ENCODE measurements at regions not wholly inside any gene's neighbourhood (a gene's known extent, or its start where the extent isn't known, plus 50 kb on each side); places are given as distances from the start of the nearest gene placed in this dataset.

DNA sequence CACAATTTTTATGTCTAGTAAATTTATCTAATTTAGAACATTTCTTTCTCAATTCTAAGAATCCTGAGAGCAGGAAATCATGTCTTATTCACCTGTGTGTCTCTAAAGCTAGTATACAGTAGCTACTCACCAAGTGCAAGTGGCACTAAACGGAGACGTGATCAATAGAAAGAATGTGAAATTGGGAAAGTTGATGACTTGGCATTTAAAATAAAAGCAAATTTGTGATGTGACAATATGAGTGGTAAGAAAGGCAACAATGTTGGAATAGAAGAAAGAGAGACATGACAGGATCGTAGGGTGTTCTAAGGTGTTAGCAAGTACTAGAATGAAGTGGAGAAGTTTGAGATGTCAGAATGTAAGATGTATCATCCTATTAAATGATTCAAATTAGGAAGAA, 725.9 kb downstream of the BCKDHB start:
- TF ChIP-seq REST (IDR thresholded peaks at IDR 0.05; ENCODE audit: insufficient read depth in 1 of 2, low read depth in 2 of 2, low read length in 2 of 2) (no peak), SIN3A (IDR thresholded peaks at IDR 0.05; ENCODE audit: borderline replicate concordance, insufficient read depth, low read length) (no peak)

- TF ChIP-seq TAF1 (IDR thresholded peaks at IDR 0.05; ENCODE audit: borderline replicate concordance, insufficient read depth, low read length): no peak
- TF ChIP-seq FOXP2 (optimal IDR thresholded peaks at IDR 0.05; ENCODE audit: borderline replicate concordance, extremely low read depth, extremely low read length, insufficient read depth): no peak
- TF ChIP-seq REST (IDR thresholded peaks at IDR 0.05; ENCODE audit: insufficient read depth in 1 of 2, low read depth in 2 of 2, low read length in 2 of 2): no peak
- TF ChIP-seq POLR2AphosphoS5 (IDR thresholded peaks at IDR 0.05; ENCODE audit: low read depth, low read length): no peak
- TF ChIP-seq SIN3A (IDR thresholded peaks at IDR 0.05; ENCODE audit: borderline replicate concordance, insufficient read depth, low read length): no peak
Measured at GRCh38 chr6:80793411-80793810, 686.9 kb downstream of the BCKDHB start.

- TF ChIP-seq FOXP2 (optimal IDR thresholded peaks at IDR 0.05; ENCODE audit: borderline replicate concordance, extremely low read depth, extremely low read length, insufficient read depth) (no peak), POLR2AphosphoS5 (IDR thresholded peaks at IDR 0.05; ENCODE audit: low read depth, low read length) (no peak), TAF1 (IDR thresholded peaks at IDR 0.05; ENCODE audit: borderline replicate concordance, insufficient read depth, low read length) (no peak), SIN3A (IDR thresholded peaks at IDR 0.05; ENCODE audit: borderline replicate concordance, insufficient read depth, low read length) (no peak), REST (IDR thresholded peaks at IDR 0.05; ENCODE audit: insufficient read depth in 1 of 2, low read depth in 2 of 2, low read length in 2 of 2) (no peak)
Measured at GRCh38 chr6:80792151-80792550, 685.7 kb downstream of the BCKDHB start.

- no peak for TF ChIP-seq SIN3A (IDR thresholded peaks at IDR 0.05; ENCODE audit: borderline replicate concordance, insufficient read depth, low read length)
- TF ChIP-seq FOXP2 (optimal IDR thresholded peaks at IDR 0.05; ENCODE audit: borderline replicate concordance, extremely low read depth, extremely low read length, insufficient read depth): no peak
- TF ChIP-seq POLR2AphosphoS5 (IDR thresholded peaks at IDR 0.05; ENCODE audit: low read depth, low read length): no peak
- TF ChIP-seq TAF1 (IDR thresholded peaks at IDR 0.05; ENCODE audit: borderline replicate concordance, insufficient read depth, low read length): no peak
- no peak for TF ChIP-seq REST (IDR thresholded peaks at IDR 0.05; ENCODE audit: insufficient read depth in 1 of 2, low read depth in 2 of 2, low read length in 2 of 2)
Measured at GRCh38 chr6:80789912-80790570, 683.6 kb downstream of the BCKDHB start.

DNA sequence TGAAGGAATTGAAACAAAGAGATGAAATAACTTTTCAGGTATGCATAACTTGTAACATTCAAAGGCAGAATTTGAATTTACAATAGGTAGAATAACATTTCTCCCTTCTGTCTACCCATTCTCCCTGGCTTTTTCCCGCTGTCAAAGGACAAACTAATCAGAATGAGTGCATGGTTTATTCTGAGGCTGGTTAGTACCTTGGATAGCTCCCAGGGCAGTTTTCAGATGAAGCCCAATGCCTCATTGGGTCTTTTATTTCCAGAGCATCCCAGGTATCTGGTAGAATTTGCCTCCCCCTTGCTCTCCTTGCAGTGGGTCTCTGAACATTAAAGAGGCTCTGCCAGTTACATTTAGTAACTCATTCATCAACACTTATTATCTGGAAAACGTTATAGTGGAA, 665.5 kb downstream of the BCKDHB start:
- TF ChIP-seq TAF1 (IDR thresholded peaks at IDR 0.05; ENCODE audit: borderline replicate concordance, insufficient read depth, low read length) (no peak), REST (IDR thresholded peaks at IDR 0.05; ENCODE audit: insufficient read depth in 1 of 2, low read depth in 2 of 2, low read length in 2 of 2) (peak; percentile 89 to 97), FOXP2 (optimal IDR thresholded peaks at IDR 0.05; ENCODE audit: borderline replicate concordance, extremely low read depth, extremely low read length, insufficient read depth) (no peak), POLR2AphosphoS5 (IDR thresholded peaks at IDR 0.05; ENCODE audit: low read depth, low read length) (no peak)

Data from PFSK-1 (cell line).